ENCODE measurements at regions not wholly inside any gene's neighbourhood (a gene's known extent, or its start where the extent isn't known, plus 50 kb on each side); places are given as distances from the start of the nearest gene placed in this dataset.

GRCh38 chr5:8576178-8576577 lies 707.2 kb downstream of the MTRR start:
- Histone ChIP-seq H3K4me3 (no peak overlapping the region), H3K27ac (no peak overlapping the region)
- TF ChIP-seq CTCF (IDR thresholded peaks at IDR 0.05): no peak
- DNase-seq (ENCODE audit: low spot score): no peak

DNA sequence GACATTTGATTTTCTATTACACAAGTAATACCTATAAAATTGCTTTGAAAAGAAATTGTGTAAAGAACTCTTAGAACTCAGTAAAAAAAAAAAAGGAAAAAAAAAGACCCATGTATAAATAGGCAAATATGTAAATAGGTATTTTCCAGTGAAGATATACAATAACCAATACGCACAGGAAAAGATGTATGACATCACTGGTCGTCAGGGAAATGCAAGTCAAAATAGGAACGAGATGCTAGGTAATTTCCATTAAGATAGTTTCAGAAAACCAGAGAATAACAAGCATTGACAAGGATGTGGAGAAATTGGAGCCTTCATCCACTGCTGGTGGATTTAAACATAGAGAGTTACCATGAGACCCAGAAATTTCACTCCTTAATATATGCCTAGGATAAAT lies 708.8 kb downstream of the MTRR start:
- TF ChIP-seq CTCF (IDR thresholded peaks at IDR 0.05): no peak
- no peak for DNase-seq (ENCODE audit: low spot score)
- Histone ChIP-seq H3K4me3 (no peak overlapping the region), H3K27ac (no peak overlapping the region)

DNA sequence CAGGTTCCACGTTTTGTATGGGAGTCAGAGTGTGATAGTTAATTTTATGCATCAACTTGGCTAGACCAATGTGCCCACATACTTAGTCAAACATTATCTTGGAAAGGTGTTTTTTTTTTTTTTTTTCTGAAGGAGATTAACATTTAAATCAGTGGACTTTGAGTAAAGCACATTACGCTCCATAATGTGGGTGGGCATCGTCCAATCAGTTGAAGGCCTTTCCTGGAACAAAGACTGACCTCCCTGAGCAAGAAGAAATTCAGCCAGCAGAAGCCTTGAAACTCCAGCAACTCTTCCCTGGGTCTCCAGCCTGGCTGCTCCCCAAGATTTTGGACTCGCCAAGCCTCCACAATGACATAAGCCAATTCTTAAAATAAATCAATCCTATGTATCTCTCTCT lies 711.4 kb downstream of the MTRR start:
- no peak for TF ChIP-seq CTCF (IDR thresholded peaks at IDR 0.05)
- no peak overlapping the region for H3K4me3 ChIP-seq
- no peak for DNase-seq (ENCODE audit: low spot score)
- no peak overlapping the region for H3K27ac ChIP-seq

GRCh38 chr5:8581047-8581446 lies 712.1 kb downstream of the MTRR start:
- Histone ChIP-seq H3K4me3 (no peak overlapping the region), H3K27ac (no peak overlapping the region)
- no peak for DNase-seq (ENCODE audit: low spot score)
- TF ChIP-seq CTCF (IDR thresholded peaks at IDR 0.05): no peak

DNA sequence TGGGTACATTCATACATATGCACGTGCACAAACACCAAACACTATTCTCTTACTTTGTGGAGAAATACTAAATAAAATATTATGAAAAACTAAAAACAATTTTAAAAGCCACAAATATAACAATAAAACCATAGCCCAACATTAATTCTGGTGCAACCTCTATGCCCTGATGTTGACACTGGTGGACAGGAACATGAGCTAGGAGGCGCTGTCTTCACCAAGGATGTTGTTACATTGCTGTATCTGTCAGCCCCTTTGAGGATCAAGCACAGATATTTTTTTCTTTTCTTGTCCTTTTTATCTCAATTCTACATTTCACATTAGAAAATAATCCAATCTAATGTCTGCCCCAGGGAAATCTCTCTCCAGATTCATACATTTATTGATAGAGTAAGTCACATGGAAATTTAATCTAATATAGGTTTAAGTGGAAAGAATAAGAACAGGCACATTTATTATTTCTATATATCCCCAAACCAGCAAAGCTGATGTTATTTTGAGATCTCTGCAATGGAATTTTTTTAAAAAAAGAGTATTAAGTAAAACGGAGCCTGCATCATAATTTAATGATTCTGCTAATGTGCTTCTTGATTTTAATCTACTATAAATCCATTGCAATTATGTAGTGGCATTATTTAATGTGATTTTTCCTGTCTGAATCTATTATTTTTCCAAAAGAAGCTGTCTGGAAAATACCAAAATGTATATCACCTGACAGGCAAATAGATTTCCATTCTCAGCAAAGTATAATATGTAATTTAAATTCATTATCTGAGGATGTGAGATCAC lies 716.5 kb downstream of the MTRR start:
- H3K4me3 ChIP-seq: no peak overlapping the region
- no peak for DNase-seq (ENCODE audit: low spot score)
- H3K27ac ChIP-seq: no peak overlapping the region
- TF ChIP-seq CTCF (IDR thresholded peaks at IDR 0.05): no peak

GRCh38 chr5:8590959-8591358 lies 722.0 kb downstream of the MTRR start:
- no peak overlapping the region for H3K4me3 ChIP-seq
- H3K27ac ChIP-seq: no peak overlapping the region
- DNase-seq (ENCODE audit: low spot score): no peak
- no peak for TF ChIP-seq CTCF (IDR thresholded peaks at IDR 0.05)

DNA sequence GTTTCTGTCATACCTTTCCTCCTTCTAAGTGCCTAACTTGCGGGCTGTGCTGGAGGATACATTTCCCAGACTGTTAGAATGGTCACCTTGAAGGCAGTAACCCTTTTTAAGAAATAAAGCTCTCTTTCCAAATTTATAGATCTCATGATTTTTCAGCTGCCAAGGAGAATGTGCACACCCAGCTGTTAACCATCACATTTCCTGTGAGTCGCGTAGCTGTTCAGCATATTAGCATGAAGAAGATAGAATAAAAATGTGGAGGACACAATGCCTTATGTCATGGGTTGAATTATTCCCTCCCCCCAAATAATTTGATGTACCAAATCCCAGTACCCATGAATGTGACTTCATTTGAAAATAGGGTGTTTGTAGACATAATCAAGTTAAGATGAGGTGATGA lies 729.4 kb downstream of the MTRR start:
- no peak for TF ChIP-seq CTCF (IDR thresholded peaks at IDR 0.05)
- no peak overlapping the region for H3K27ac ChIP-seq
- no peak for DNase-seq (ENCODE audit: low spot score)

More for the DNA sequence above, 729.4 kb downstream of the MTRR start:
- H3K4me3 ChIP-seq: no peak overlapping the region
